HepG2 (cell line): ENCODE measurements at regions not wholly inside any gene's neighbourhood (a gene's known extent, or its start where the extent isn't known, plus 50 kb on each side); places are given as distances from the start of the nearest gene placed in this dataset.

Experiments used
- ZBTB33 ChIP-seq: sonication (generic); formaldehyde crosslinking; IDR thresholded peaks from 2 replicates; pipeline ENCODE4 v1.4.0; 2020; ENCODE audit warnings: missing genetic modification reagents
- ZNF318 ChIP-seq: sonication (generic); formaldehyde crosslinking; IDR thresholded peaks from 2 replicates; pipeline ENCODE4 v1.4.0; 2020; ENCODE audit warnings: mild to moderate bottlenecking, missing genetic modification reagents
- ZNF841 ChIP-seq: sonication (generic); formaldehyde crosslinking; IDR thresholded peaks from 2 replicates; pipeline ENCODE4 v1.8.1; 2023; ENCODE audit warnings: missing genetic modification reagents, borderline replicate concordance

- TF ChIP-seq ZNF318 (CRISPR knock-in tag) (no peak), ZBTB33 (CRISPR knock-in tag) (no peak), ZNF841 (CRISPR knock-in tag) (no peak)
Measured at GRCh38 chr18:56199580-56200330, 438.6 kb downstream of the TXNL1 start (continued).
